ENCODE measurements at regions not wholly inside any gene's neighbourhood (a gene's known extent, or its start where the extent isn't known, plus 50 kb on each side); places are given as distances from the start of the nearest gene placed in this dataset.

DNA sequence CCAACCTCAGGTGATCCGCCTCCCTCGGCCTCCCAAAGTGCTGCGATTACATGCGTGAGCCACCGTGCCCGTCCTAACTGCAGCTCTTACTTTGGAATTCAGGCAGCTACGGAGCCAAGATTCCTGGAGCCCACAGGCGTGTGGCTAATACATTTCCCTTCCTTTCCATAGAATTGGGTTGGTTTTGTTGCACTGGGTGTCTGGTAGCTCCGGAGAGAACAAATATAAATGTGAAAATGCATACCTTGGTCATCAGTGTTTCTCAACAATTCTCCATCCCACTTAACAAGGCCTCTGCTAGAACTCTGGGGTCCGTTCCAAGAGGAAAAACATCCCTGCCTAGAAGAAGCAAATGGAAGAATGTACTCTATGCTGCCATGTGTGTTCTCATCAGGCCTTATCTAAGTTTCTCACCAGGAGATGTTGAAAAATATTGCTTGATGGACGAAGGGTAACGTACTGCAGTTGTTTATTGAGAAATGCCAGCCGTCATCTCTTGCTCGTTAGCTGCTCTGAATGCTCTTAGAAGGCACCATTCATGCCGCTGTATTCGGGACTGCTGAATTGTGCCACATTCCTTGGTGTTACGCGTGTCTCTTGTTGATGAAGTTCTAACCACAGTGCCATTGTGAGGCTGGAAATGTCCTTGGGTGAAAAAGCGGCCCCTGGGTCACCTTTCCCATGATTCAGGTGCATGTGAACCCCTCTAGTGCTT lies 50.5 kb upstream of the CD99 start:
- intact Hi-C loops (cut with DNase I) = no loop called here
- H3K4me3 ChIP-seq = no peak overlapping the region
- peaks cover 0 to 6% (median 0%) of the 10 kb centered on the region in 4 donors for H3K36me3 ChIP-seq
- no peak overlapping the region for H3K27ac ChIP-seq
- H3K9me3 ChIP-seq = no peaks in the 10 kb centered on the region
- DNase-seq = no peak
- no peaks in the 10 kb centered on the region for H3K27me3 ChIP-seq
- no peak for TF ChIP-seq POLR2A (IDR thresholded peaks at IDR 0.05)
- no peak for TF ChIP-seq EP300 (IDR thresholded peaks at IDR 0.05)
- no peak for TF ChIP-seq CTCF (IDR thresholded peaks at IDR 0.05)
- TF ChIP-seq POLR2AphosphoS5 (IDR thresholded peaks at IDR 0.05) = no peak
- WGBS, 2 donors = 94 to 97% methylated on average over 19 of the region's 19 CpGs
- H3K4me1 ChIP-seq = no peaks in the 10 kb centered on the region

DNA sequence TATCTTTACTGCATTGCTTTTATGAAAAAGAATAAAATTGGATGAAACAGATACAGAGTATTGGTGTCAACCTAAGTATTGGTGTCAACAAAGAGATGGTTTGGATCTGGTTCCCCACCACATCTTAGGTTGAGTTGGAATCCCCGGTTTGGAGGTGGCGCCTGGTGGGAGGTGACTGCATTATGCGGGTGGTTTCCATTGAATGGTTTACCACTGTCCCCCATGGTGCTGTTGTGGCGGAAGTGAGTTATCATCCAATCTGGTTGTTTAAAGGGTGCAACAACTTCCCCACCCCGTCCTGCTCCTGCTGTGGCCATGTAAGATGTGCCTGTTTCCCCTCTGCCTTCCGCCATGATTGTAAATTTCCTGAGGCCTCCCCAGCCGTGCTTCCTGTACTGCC lies 52.8 kb upstream of the CD99 start:
- WGBS, 2 donors = 81 to 93% methylated on average over 7 of the region's 7 CpGs
- Histone ChIP-seq H3K27ac (no peak overlapping the region), H3K4me3 (no peak overlapping the region), H3K4me1 (no peaks in the 10 kb centered on the region), H3K36me3 (peaks cover 0 to 6% (median 0%) of the 10 kb centered on the region in 4 donors), H3K27me3 (no peaks in the 10 kb centered on the region), H3K9me3 (no peaks in the 10 kb centered on the region)
- no peak for DNase-seq
- intact Hi-C loops (cut with DNase I) = no loop called here
- no peak for TF ChIP-seq CTCF (IDR thresholded peaks at IDR 0.05)
- TF ChIP-seq EP300 (IDR thresholded peaks at IDR 0.05) = no peak
- TF ChIP-seq POLR2AphosphoS5 (IDR thresholded peaks at IDR 0.05) = no peak
- no peak for TF ChIP-seq POLR2A (IDR thresholded peaks at IDR 0.05)

DNA sequence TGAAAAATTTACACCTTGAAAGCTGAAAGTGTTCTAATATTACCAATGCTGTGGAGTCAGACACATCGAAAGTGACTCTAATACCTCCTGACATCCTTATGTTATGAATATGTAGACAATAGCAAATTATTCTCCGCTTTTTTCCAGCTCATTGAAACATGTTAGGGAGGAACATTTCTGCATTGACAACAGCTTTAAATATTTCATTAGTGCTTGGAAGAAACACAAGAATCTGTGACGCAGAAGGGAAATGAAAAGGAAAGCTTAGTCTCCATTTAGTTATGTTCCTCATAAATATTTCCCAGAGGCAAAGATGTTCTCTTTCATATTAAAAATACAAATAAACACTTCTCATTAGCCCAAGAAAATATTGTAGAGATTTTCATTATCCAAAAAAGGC lies 55.8 kb upstream of the CD99 start:
- Histone ChIP-seq H3K4me3 (no peak overlapping the region), H3K27ac (peak overlapping the region in 3 of 4 donors; percentile 11 to 45 (median 42)), H3K27me3 (no peaks in the 10 kb centered on the region), H3K36me3 (peaks cover 0 to 1% (median 0%) of the 10 kb centered on the region in 4 donors), H3K4me1 (no peaks in the 10 kb centered on the region), H3K9me3 (peaks cover 0 to 4% (median 0%) of the 10 kb centered on the region in 4 donors)
- intact Hi-C loops (cut with DNase I) = no loop called here
- TF ChIP-seq POLR2A (IDR thresholded peaks at IDR 0.05) = no peak
- TF ChIP-seq CTCF (IDR thresholded peaks at IDR 0.05) = no peak
- TF ChIP-seq POLR2AphosphoS5 (IDR thresholded peaks at IDR 0.05) = no peak
- no peak for TF ChIP-seq EP300 (IDR thresholded peaks at IDR 0.05)
- 88 to 96% methylated on average over 3 of the region's 3 CpGs for WGBS, 2 donors
- no peak for DNase-seq

- no peaks in the 10 kb centered on the region for H3K27me3 ChIP-seq
- no peak overlapping the region for H3K27ac ChIP-seq
- intact Hi-C loops (cut with DNase I) = no loop called here
- H3K4me1 ChIP-seq = no peaks in the 10 kb centered on the region
- peaks cover 0 to 9% (median 0%) of the 10 kb centered on the region in 4 donors for H3K9me3 ChIP-seq
- no peak overlapping the region for H3K4me3 ChIP-seq
- WGBS, 2 donors = 91 to 92% methylated on average over 9 of the region's 9 CpGs
- peaks cover 0 to 4% (median 0%) of the 10 kb centered on the region in 4 donors for H3K36me3 ChIP-seq
- TF ChIP-seq EP300 (IDR thresholded peaks at IDR 0.05) (no peak), CTCF (IDR thresholded peaks at IDR 0.05) (no peak), POLR2A (IDR thresholded peaks at IDR 0.05) (no peak), POLR2AphosphoS5 (IDR thresholded peaks at IDR 0.05) (no peak)
- DNase-seq = no peak
Measured at GRCh38 chrX:2632533-2633504, 58.3 kb upstream of the CD99 start.

All from sigmoid colon (tissue), 6 donors.